Stimulated activated CD4-positive, alpha-beta T cell treated with anti-CD3 and anti-CD28 coated beads, Interleukin-4, amount 100 ng/mL, for 24 hours (primary cell): ENCODE measurements at regions not wholly inside any gene's neighbourhood (a gene's known extent, or its start where the extent isn't known, plus 50 kb on each side); places are given as distances from the start of the nearest gene placed in this dataset.

ENCODE experiments used
- DNase-seq: peaks from one replicate; pipeline ENCODE4 v3.0.0-alpha.2; 2020

GRCh38 chr7:41792120-41792519, 89.2 kb upstream of the INHBA start:
- no peak for DNase-seq

DNA sequence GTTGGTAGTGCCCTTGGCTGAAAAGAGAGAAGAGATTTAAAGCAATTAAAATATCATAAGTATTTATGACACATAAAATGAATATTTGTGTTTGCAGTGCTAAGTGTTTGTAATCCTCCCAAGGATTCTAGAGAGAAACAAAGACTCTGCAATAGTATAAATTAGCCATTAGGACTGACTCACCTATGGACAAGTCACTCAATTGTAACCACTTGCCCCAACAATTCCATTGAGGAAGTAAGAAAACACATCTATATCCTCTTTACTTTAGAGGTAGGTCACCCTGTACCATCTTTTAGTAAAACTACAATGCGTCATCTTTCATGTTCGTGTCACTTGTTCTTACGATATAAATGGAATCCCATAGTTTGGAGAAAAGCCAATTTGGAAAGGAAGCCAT, 85.7 kb upstream of the INHBA start:
- DNase-seq: no peak

GRCh38 chr7:41787651-41788350, 84.9 kb upstream of the INHBA start:
- no peak for DNase-seq

- no peak for DNase-seq
Observed at GRCh38 chr7:41786944-41787343, 84.1 kb upstream of the INHBA start.

DNA sequence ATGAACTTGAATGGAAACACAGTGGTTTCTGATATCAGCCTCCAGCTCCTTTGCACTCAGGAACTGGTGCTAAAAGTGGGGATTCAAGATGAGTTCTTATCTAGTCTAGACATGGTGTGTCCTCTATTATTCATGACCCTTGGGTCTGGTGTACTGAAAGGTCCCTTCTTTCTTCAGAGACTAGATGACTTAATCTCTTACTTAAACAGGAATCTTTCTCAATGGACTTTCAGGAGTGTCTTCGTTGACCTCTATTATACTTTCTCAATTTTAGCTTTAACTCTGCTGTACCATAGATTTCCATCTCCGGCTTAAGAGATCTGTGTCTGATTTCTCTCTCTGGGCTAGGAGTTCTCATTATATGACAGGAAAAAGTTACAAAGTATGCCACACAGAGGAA, 83.5 kb upstream of the INHBA start:
- no peak for DNase-seq

DNA sequence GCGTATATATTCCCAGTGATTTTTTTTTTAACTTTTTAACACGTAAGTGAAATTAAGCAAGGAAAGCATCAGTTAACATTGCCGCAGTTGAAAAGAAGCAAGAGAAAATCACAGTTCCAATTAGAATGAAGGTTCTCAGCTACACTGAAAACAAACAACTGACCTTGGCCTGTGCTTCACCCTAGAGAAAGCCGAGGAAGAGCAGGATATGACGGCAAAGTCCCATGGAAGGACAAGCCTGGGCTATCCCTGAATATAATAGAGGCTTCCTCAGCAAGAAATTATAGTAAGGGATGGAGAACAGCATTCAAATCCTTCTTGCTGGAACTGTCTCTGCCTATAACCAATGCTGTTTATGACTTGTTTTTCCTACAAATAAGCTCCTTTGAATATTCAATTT, 83.0 kb upstream of the INHBA start:
- DNase-seq: no peak

- no peak for DNase-seq
Observed at GRCh38 chr7:41785265-41785664, 82.4 kb upstream of the INHBA start.

DNA sequence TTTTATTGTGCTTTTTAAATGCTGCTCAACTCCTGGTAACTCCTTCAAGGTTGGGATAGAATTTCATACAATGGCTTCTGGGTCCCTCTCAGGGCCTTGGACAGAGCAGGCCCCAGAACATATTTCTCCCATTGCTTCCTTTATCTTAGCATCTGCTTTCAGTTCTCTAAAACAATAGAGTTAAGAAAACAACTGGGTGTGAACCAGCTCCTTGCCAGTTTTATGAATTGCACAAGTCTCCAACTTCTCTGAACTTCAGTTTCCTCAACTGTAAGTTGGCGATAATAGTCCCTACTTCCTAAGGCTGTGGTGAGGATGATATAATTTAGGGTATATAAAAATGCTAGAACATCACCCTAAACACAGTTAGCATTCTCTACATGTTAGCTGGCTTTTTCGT, 77.0 kb upstream of the INHBA start:
- no peak for DNase-seq

GRCh38 chr7:41777894-41778596, 75.2 kb upstream of the INHBA start:
- no peak for DNase-seq

- no peak for DNase-seq
Observed at GRCh38 chr7:41774966-41775365, 72.1 kb upstream of the INHBA start.

- no peak for DNase-seq
Observed at GRCh38 chr7:41773756-41774155, 70.9 kb upstream of the INHBA start.

DNA sequence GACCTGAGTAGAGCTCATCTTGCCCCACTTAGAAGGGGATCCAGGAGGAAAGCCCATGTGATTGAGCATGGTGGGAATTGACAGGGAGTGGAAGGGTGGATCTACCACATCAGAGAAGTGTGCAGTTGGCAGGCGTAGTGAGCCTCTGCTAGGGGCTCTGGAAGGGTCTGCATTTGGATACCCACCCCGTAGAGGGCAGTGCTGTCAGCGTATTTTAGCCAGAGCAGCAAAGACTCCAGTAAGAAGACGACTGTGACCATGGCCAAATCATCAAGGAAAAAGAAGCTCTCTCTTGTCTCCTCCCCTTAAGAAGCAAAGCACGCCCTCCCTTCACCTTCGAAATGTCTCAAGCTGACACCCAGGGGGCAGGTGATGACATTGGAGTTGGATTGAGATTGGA, 68.8 kb upstream of the INHBA start:
- DNase-seq: no peak

DNA sequence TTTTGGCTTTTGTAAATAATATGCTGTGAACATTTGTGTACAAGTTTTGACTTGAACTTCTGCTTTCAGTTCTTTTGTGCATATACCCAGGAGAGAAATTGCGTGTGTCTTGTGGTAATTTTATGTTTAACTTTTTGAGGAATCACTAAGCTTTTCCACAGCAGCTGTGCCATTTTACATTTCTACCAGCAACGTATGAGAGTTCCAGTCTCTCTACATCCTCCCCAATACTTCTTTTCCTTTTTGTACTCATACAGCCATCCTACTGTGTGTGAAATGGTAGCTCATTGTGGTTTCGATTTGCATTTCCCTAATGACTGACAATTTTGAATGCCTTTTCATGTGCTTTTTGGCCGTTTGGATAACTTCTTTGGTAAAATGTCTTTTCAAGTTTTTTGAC, 66.3 kb upstream of the INHBA start:
- no peak for DNase-seq

GRCh38 chr7:41763626-41764025, 60.7 kb upstream of the INHBA start:
- no peak for DNase-seq

- no peak for DNase-seq
Observed at GRCh38 chr7:41762641-41763040, 59.8 kb upstream of the INHBA start.

DNA sequence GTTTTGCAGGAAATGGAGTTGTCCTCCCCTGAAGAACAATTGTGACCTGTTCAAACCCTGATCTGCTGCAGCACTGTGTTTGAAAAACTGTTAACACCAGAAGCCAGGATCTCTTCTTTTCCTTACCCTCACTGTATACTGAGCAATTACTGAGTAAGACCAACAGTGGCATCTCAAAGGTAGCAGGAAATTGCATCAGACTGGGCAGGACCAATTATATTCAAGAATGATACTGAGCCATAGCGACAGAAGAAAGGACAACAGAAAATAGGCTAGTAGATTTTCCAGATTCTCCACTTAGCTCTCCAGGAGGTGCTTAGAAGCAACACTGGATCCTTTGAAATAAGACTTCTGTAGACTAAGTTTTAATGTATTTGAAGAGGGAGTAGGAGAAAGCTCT, 57.4 kb upstream of the INHBA start:
- no peak for DNase-seq

DNA sequence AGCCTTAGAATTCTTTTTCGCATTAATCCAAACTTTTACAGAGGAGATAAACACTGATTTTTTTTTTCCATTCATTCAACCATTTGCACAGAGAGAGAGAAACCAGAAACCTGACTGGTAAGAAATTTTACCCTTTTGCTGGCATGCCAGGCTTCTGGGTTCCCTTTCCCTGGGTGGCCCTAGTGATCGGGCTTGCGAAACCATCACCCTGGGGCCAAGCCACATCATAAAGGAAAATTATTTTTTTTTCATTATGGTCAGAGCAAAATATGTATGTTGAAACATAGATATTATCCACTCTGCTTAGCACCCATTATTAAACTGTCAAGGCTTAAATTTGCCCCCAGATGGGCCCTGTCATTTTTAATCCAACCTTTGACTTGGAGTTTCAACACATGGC, 55.4 kb upstream of the INHBA start:
- no peak for DNase-seq

DNA sequence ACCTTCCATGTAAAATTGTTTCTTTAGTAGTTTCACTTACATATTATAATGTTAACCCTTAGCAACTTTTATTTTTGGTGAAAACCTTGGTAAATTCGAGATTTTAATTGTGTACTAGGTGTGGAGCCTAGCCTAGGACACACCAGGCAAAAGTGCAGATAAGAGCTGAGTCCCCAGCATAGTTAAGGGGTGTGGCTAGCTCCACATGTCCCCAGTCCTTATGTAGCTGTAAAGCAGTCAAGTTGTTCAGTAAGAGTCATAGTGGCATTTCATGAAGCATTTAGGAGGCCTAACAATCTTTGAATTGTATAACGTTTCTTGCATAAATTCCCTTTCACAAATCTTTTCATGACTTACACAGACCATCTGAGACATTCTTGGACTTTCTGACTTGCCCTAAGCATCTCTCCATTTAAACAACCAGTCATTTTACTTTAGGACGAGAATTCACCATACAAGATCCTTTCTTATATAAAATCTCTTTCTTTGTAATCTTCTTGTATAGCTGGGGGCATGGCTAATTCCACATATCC, 53.8 kb upstream of the INHBA start:
- DNase-seq: no peak

DNA sequence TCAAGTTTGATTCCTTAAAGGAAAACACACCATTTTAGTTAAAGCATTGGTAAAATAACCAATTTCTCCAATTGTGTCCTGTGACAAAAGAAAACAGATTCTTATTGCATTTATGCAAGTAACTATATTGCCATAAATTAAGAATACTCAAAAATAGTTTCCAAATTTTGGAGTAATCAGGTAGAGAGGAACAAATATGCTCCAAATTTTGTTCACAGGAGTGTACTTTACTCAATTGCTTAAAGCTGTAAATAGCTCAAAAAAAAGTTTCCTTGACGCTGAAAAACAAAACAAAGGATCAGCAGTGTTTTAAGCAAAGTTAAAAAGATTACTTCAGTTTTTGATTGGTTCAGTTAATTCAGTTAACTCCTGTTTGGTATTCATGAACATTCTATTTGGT, 52.2 kb upstream of the INHBA start:
- no peak for DNase-seq

- no peak for DNase-seq
Observed at GRCh38 chr7:41754046-41754445, 51.2 kb upstream of the INHBA start.
